ENCODE measurements at regions not wholly inside any gene's neighbourhood (a gene's known extent, or its start where the extent isn't known, plus 50 kb on each side); places are given as distances from the start of the nearest gene placed in this dataset.

- TF ChIP-seq ARID3A (IDR thresholded peaks at IDR 0.05; ENCODE audit: borderline replicate concordance, low read depth, low read length) (no peak), NR2C2 (CRISPR knock-in tag; IDR thresholded peaks at IDR 0.05) (no peak), NR2C2 (tag; IDR thresholded peaks at IDR 0.05) (no peak), TRIM25 (IDR thresholded peaks at IDR 0.05; ENCODE audit: borderline replicate concordance) (no peak), ARHGAP35 (IDR thresholded peaks at IDR 0.05; ENCODE audit: partially characterized antibody) (no peak), YY1 (IDR thresholded peaks at IDR 0.05; ENCODE audit: borderline replicate concordance in 1 of 3, control insufficient read depth in 1 of 3, extremely low read depth in 1 of 3, insufficient read depth in 3 of 3, insufficient read length in 1 of 3, insufficient replicate concordance in 2 of 3, low read depth in 1 of 3, low read length in 2 of 3) (no peak), PHF20 (IDR thresholded peaks at IDR 0.05; ENCODE audit: partially characterized antibody) (no peak), STAT6 (CRISPR knock-in tag; IDR thresholded peaks at IDR 0.05) (no peak), ZNF445 (CRISPR knock-in tag; IDR thresholded peaks at IDR 0.05; ENCODE audit: low read depth) (no peak), KLF10 (CRISPR knock-in tag; IDR thresholded peaks at IDR 0.05) (no peak)
Observed at GRCh38 chr17:14585099-14585498, 284.2 kb downstream of the HS3ST3B1 start (continued).
